HG03565 (cell line): ENCODE measurements at regions not wholly inside any gene's neighbourhood (a gene's known extent, or its start where the extent isn't known, plus 50 kb on each side); places are given as distances from the start of the nearest gene placed in this dataset.

Experiments
- ATAC-seq: cut with Tn5 transposase; IDR thresholded peaks from one replicate; pipeline ENCODE4 v1.9.1; 2021; ENCODE audit warnings: mild to moderate bottlenecking, moderate library complexity; ENCODE audit not compliant: unreplicated experiment

- ATAC-seq, result no peak
Observed at GRCh38 chr3:8189051-8189450, 312.6 kb upstream of the LMCD1 start.

GRCh38 chr3:8191406-8191805 is 310.2 kb upstream of the LMCD1 start:
- ATAC-seq, result no peak

- ATAC-seq, result no peak
Observed at GRCh38 chr3:8197384-8197783, 304.2 kb upstream of the LMCD1 start.

- no peak for ATAC-seq
Observed at GRCh38 chr3:8198605-8199004, 303.0 kb upstream of the LMCD1 start.

- no peak for ATAC-seq
Observed at GRCh38 chr3:8200996-8201395, 300.6 kb upstream of the LMCD1 start.

GRCh38 chr3:8201886-8202285 is 299.7 kb upstream of the LMCD1 start:
- no peak for ATAC-seq

GRCh38 chr3:8204331-8204730 is 297.3 kb upstream of the LMCD1 start:
- no peak for ATAC-seq

- no peak for ATAC-seq
Observed at GRCh38 chr3:8204853-8205650, 296.6 kb upstream of the LMCD1 start.

- no peak for ATAC-seq
Observed at GRCh38 chr3:8205881-8206280, 295.7 kb upstream of the LMCD1 start.

GRCh38 chr3:8206971-8207617 is 294.5 kb upstream of the LMCD1 start:
- no peak for ATAC-seq

GRCh38 chr3:8210882-8211341 is 290.7 kb upstream of the LMCD1 start:
- ATAC-seq, result no peak

- no peak for ATAC-seq
Observed at GRCh38 chr3:8212794-8213193, 288.8 kb upstream of the LMCD1 start.

- ATAC-seq, result no peak
Observed at GRCh38 chr3:8213286-8213685, 288.3 kb upstream of the LMCD1 start.

- no peak for ATAC-seq
Observed at GRCh38 chr3:8215821-8216220, 285.8 kb upstream of the LMCD1 start.

- ATAC-seq, result no peak
Observed at GRCh38 chr3:8218353-8218940, 283.2 kb upstream of the LMCD1 start.

GRCh38 chr3:8220291-8220690 is 281.3 kb upstream of the LMCD1 start:
- ATAC-seq, result no peak

- no peak for ATAC-seq
Observed at GRCh38 chr3:8223766-8224165, 277.9 kb upstream of the LMCD1 start.

- ATAC-seq, result no peak
Observed at GRCh38 chr3:8224941-8225340, 276.7 kb upstream of the LMCD1 start.

GRCh38 chr3:8233938-8234337 is 267.7 kb upstream of the LMCD1 start:
- ATAC-seq, result no peak

GRCh38 chr3:8236264-8236663 is 265.4 kb upstream of the LMCD1 start:
- ATAC-seq, result no peak

- no peak for ATAC-seq
Observed at GRCh38 chr3:8237893-8238292, 263.7 kb upstream of the LMCD1 start.

GRCh38 chr3:8238432-8238831 is 263.2 kb upstream of the LMCD1 start:
- no peak for ATAC-seq
